ENCODE measurements at regions not wholly inside any gene's neighbourhood (a gene's known extent, or its start where the extent isn't known, plus 50 kb on each side); places are given as distances from the start of the nearest gene placed in this dataset.

DNA sequence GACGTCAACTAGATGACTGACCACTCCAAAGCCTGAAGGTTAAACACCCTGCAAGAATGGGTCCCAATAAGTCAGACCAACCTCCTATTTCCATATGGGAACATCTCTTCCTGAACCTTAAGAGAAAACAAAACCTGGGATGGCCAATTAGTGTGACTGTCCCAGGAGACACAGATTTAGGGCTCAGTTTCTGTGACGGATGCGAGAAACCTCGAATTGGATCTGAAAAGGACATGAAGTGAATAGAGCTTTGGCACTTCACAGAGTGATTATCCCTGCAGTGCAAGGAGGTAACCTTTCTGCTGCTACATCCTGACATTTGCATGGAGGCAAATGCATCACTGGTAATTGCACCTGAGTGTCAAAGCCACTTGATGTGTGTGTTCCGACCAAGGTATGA, 442.2 kb upstream of the KLF12 start:
- ChIA-PET CTCF (interaction anchor here (1.3 to 1.9 kb wide), 3 partner anchors 288 to 643 kb away, joined by 3 to 13 read pairs (median 5); no protein-coding TSS in a partner anchor), POLR2A (interaction anchor here (0.9 to 1.6 kb wide), 3 partner anchors 13 to 288 kb away, joined by 3 to 12 read pairs (median 7); no protein-coding TSS in a partner anchor)
- H3K4me3 ChIP-seq (ENCODE audit: low read depth in 2 of 2, low read length in 1 of 2), result no peak overlapping the region; a peak in 1 of 4 replicates
- no peaks in the 10 kb centered on the region; the same call in 1 of the 2 replicates for H3K27me3 ChIP-seq (ENCODE audit: insufficient read depth)
- H3K27ac ChIP-seq (ENCODE audit: low read depth in 2 of 2, low read length in 1 of 2), result peak overlapping the region in 1 of 2 experiments; percentile 99; a peak in 2 of 4 replicates
- DNase-seq, result no peak
- H3K4me1 ChIP-seq (ENCODE audit: control insufficient read depth in 1 of 2, insufficient read depth in 2 of 2, low read depth in 1 of 2, low read length in 1 of 2), result peaks cover 0 to 15% of the 10 kb centered on the region in 2 experiments; a peak in 2 of 4 replicates
- no peaks in the 10 kb centered on the region for H3K36me3 ChIP-seq (replicated peaks in 1 of 2; ENCODE audit: control insufficient read depth in 1 of 2, insufficient read depth in 2 of 2, low read length in 1 of 2)
- TF ChIP-seq, protein P1, sequence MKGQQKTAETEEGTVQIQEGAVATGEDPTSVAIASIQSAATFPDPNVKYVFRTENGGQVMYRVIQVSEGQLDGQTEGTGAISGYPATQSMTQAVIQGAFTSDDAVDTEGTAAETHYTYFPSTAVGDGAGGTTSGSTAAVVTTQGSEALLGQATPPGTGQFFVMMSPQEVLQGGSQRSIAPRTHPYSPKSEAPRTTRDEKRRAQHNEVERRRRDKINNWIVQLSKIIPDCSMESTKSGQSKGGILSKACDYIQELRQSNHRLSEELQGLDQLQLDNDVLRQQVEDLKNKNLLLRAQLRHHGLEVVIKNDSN (IDR thresholded peaks at IDR 0.05; ENCODE audit: borderline replicate concordance, low read depth), result no peak
- TF ChIP-seq RXRA (IDR thresholded peaks at IDR 0.05; ENCODE audit: borderline replicate concordance, low read depth) (no peak), NRF1 (IDR thresholded peaks at IDR 0.05; ENCODE audit: low read depth, low read length) (no peak), YY1 (IDR thresholded peaks at IDR 0.05; ENCODE audit: low read depth) (no peak), FOSL2 (IDR thresholded peaks at IDR 0.05; ENCODE audit: borderline replicate concordance, low read depth) (no peak), SMC3 (IDR thresholded peaks at IDR 0.05; ENCODE audit: low read depth, low read length) (no peak), POLR2AphosphoS5 (IDR thresholded peaks at IDR 0.05; ENCODE audit: low read depth, low read length) (no peak), CHD2 (IDR thresholded peaks at IDR 0.05; ENCODE audit: low read length, partially characterized antibody) (no peak), MXI1 (IDR thresholded peaks at IDR 0.05; ENCODE audit: low read depth, low read length) (no peak), EZH2phosphoT487 (IDR thresholded peaks at IDR 0.05; ENCODE audit: borderline replicate concordance, low read depth) (no peak)
- TF ChIP-seq, protein P2, sequence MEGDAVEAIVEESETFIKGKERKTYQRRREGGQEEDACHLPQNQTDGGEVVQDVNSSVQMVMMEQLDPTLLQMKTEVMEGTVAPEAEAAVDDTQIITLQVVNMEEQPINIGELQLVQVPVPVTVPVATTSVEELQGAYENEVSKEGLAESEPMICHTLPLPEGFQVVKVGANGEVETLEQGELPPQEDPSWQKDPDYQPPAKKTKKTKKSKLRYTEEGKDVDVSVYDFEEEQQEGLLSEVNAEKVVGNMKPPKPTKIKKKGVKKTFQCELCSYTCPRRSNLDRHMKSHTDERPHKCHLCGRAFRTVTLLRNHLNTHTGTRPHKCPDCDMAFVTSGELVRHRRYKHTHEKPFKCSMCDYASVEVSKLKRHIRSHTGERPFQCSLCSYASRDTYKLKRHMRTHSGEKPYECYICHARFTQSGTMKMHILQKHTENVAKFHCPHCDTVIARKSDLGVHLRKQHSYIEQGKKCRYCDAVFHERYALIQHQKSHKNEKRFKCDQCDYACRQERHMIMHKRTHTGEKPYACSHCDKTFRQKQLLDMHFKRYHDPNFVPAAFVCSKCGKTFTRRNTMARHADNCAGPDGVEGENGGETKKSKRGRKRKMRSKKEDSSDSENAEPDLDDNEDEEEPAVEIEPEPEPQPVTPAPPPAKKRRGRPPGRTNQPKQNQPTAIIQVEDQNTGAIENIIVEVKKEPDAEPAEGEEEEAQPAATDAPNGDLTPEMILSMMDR (IDR thresholded peaks at IDR 0.05), result no peak
- TF ChIP-seq, protein P3, sequence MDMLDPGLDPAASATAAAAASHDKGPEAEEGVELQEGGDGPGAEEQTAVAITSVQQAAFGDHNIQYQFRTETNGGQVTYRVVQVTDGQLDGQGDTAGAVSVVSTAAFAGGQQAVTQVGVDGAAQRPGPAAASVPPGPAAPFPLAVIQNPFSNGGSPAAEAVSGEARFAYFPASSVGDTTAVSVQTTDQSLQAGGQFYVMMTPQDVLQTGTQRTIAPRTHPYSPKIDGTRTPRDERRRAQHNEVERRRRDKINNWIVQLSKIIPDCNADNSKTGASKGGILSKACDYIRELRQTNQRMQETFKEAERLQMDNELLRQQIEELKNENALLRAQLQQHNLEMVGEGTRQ (IDR thresholded peaks at IDR 0.05; ENCODE audit: borderline replicate concordance, low read depth, low read length), result no peak
- H3K9ac ChIP-seq, result no peak overlapping the region
- H3K9me3 ChIP-seq, result no peaks in the 10 kb centered on the region
- H2AFZ ChIP-seq (ENCODE audit: low read depth), result no peak overlapping the region
- H4K20me1 ChIP-seq (ENCODE audit: insufficient read depth), result no peaks in the 10 kb centered on the region
- WGBS (ENCODE audit: low lambda C conversion rate), result 92% methylated on average over 5 of the region's 5 CpGs
- 0 out of 2 replicates have a peak, but pooled peaks cover 5% of the 10 kb centered on the region for H3K9me2 ChIP-seq
- no peaks in the 10 kb centered on the region for H3K79me2 ChIP-seq (ENCODE audit: insufficient read depth)
- no peaks in the 10 kb centered on the region for H3F3A ChIP-seq (replicated peaks; ENCODE audit: insufficient read depth)
- peak overlapping the region; percentile 79; the same call in 1 of the 2 replicates for H3K4me2 ChIP-seq

DNA sequence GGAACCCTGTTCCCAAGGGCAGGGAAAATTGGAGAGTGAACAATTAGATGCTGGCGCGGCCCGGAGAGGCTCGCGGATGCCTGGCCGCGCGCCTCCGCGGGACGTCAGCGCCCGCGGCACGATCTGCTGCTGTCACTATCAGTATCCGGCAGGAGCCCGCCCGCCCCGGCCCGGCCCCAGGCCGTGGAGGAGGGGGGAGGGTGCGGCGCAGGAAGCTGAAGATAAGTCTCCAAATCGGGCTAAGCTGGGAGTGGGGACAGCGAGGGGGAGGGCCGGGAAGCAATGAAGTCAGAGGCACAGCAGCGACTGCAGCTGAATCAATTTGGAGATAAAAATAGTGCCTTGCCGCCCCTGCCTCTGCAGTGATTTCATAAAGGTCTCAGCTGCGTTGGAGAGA, 441.5 kb upstream of the KLF12 start:
- peak overlapping the region in 1 of 2 experiments; percentile 99; a peak in 2 of 4 replicates for H3K27ac ChIP-seq (ENCODE audit: low read depth in 2 of 2, low read length in 1 of 2)
- H3K4me2 ChIP-seq, result peak overlapping the region; percentile 79
- 0 out of 2 replicates have a peak, but pooled peaks cover under 1% of the 10 kb centered on the region for H3K9me2 ChIP-seq
- H3K36me3 ChIP-seq (replicated peaks in 1 of 2; ENCODE audit: control insufficient read depth in 1 of 2, insufficient read depth in 2 of 2, low read length in 1 of 2), result no peaks in the 10 kb centered on the region
- peak; percentile 90 for DNase-seq
- H2AFZ ChIP-seq (ENCODE audit: low read depth), result peak overlapping the region; percentile 67; the same call in 1 of the 2 replicates
- no peaks in the 10 kb centered on the region for H4K20me1 ChIP-seq (ENCODE audit: insufficient read depth)
- no peaks in the 10 kb centered on the region for H3F3A ChIP-seq (replicated peaks; ENCODE audit: insufficient read depth)
- peaks cover 0 to 15% of the 10 kb centered on the region in 2 experiments; a peak in 2 of 4 replicates for H3K4me1 ChIP-seq (ENCODE audit: control insufficient read depth in 1 of 2, insufficient read depth in 2 of 2, low read depth in 1 of 2, low read length in 1 of 2)
- WGBS (ENCODE audit: low lambda C conversion rate), result under 1% methylated on average over 26 of the region's 29 CpGs
- H3K9ac ChIP-seq, result no peak overlapping the region
- no peaks in the 10 kb centered on the region; the same call in 1 of the 2 replicates for H3K27me3 ChIP-seq (ENCODE audit: insufficient read depth)
- no peaks in the 10 kb centered on the region for H3K79me2 ChIP-seq (ENCODE audit: insufficient read depth)
- ChIA-PET CTCF (interaction anchor here (1.1 to 1.9 kb wide), 4 partner anchors 15 to 644 kb away, joined by 3 to 13 read pairs (median 4); no protein-coding TSS in a partner anchor), POLR2A (interaction anchor here (0.9 to 1.6 kb wide), 3 partner anchors 14 to 287 kb away, joined by 3 to 12 read pairs (median 7); no protein-coding TSS in a partner anchor)
- peak overlapping the region; percentile 36 to 64 for H3K4me3 ChIP-seq (ENCODE audit: low read depth in 2 of 2, low read length in 1 of 2)
- H3K9me3 ChIP-seq, result no peaks in the 10 kb centered on the region
- peak; percentile 1; the same call in 1 of the 2 replicates for TF ChIP-seq SMC3 (IDR thresholded peaks at IDR 0.05; ENCODE audit: low read depth, low read length)
- peak in 1 of 2 experiments; percentile 90; a peak in 2 of 4 replicates for TF ChIP-seq EP300 (IDR thresholded peaks at IDR 0.05; ENCODE audit: borderline replicate concordance in 1 of 2, low read depth in 1 of 2, low read length in 1 of 2)
- TF ChIP-seq, protein P4, sequence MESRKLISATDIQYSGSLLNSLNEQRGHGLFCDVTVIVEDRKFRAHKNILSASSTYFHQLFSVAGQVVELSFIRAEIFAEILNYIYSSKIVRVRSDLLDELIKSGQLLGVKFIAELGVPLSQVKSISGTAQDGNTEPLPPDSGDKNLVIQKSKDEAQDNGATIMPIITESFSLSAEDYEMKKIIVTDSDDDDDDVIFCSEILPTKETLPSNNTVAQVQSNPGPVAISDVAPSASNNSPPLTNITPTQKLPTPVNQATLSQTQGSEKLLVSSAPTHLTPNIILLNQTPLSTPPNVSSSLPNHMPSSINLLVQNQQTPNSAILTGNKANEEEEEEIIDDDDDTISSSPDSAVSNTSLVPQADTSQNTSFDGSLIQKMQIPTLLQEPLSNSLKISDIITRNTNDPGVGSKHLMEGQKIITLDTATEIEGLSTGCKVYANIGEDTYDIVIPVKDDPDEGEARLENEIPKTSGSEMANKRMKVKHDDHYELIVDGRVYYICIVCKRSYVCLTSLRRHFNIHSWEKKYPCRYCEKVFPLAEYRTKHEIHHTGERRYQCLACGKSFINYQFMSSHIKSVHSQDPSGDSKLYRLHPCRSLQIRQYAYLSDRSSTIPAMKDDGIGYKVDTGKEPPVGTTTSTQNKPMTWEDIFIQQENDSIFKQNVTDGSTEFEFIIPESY (IDR thresholded peaks at IDR 0.05; ENCODE audit: borderline replicate concordance, low read depth), result no peak
- peak; percentile 87 for TF ChIP-seq FOXJ3 (CRISPR knock-in tag; IDR thresholded peaks at IDR 0.05)
- TF ChIP-seq TAF1 (IDR thresholded peaks at IDR 0.05; ENCODE audit: borderline replicate concordance, low read depth, low read length), result no peak
- TF ChIP-seq, protein P5, sequence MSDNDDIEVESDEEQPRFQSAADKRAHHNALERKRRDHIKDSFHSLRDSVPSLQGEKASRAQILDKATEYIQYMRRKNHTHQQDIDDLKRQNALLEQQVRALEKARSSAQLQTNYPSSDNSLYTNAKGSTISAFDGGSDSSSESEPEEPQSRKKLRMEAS (IDR thresholded peaks at IDR 0.05; ENCODE audit: low read depth), result no peak
- no peak for TF ChIP-seq JUND (IDR thresholded peaks at IDR 0.05)
- TF ChIP-seq EZH2phosphoT487 (IDR thresholded peaks at IDR 0.05; ENCODE audit: borderline replicate concordance, low read depth), result no peak
- no peak; the same call in 1 of the 2 replicates for TF ChIP-seq TCF12 (IDR thresholded peaks at IDR 0.05)
- peak; percentile 94 for TF ChIP-seq GATA2 (CRISPR knock-in tag; IDR thresholded peaks at IDR 0.05)
- TF ChIP-seq GABPA (IDR thresholded peaks at IDR 0.05; ENCODE audit: low read depth), result no peak
- TF ChIP-seq YY1 (IDR thresholded peaks at IDR 0.05; ENCODE audit: low read depth), result no peak
- no peak for TF ChIP-seq NFIC (IDR thresholded peaks at IDR 0.05; ENCODE audit: borderline replicate concordance)
